Esophagus squamous epithelium (tissue), 5 donors: ENCODE measurements at regions not wholly inside any gene's neighbourhood (a gene's known extent, or its start where the extent isn't known, plus 50 kb on each side); places are given as distances from the start of the nearest gene placed in this dataset.

Experiments used
- DNase-seq: peaks from one replicate; lab custom pipeline; 2025; lab: John Stamatoyannopoulos, UW
- H3K27ac ChIP-seq, 4 donors: fragments of 200-600 bp; sonication (generic); one replicate each; pipeline ENCODE4 v1.5.1; 2016 to 2019; ENCODE audit warnings: mild to moderate bottlenecking in 1 of 4
- H3K27me3 ChIP-seq, 4 donors: fragments of 200-600 bp; sonication (generic); 1 replicate in 3 of 4; 2 replicates in 1 of 4; pipeline versions ENCODE4 v1.5.1 to v1.6.0; 2017 to 2021; ENCODE audit warnings: antibody characterized with exemption in 1 of 4
- H3K36me3 ChIP-seq, 3 donors: fragments of 200-600 bp; sonication (generic); one replicate each; pipeline ENCODE4 v1.5.1; 2016 to 2019
- H3K4me1 ChIP-seq, 3 donors: fragments of 200-600 bp; sonication (generic); one replicate each; pipeline ENCODE4 v1.5.1; 2017 to 2019
- H3K4me3 ChIP-seq, 4 donors: fragments of 200-600 bp; sonication (generic); 1 replicate in 3 of 4; 2 replicates in 1 of 4; pipeline ENCODE4 v1.5.1; 2016 to 2019; ENCODE audit warnings: mild to moderate bottlenecking in 2 of 4, moderate library complexity in 1 of 4
- H3K9me3 ChIP-seq, 3 donors: fragments of 200-600 bp; sonication (generic); one replicate each; pipeline ENCODE4 v1.5.1; 2016 to 2019
- POLR2A ChIP-seq, 4 donors: fragments of 450-650 bp; IDR thresholded peaks; one replicate each; pipeline ENCODE4 v1.6.1; 2017; ENCODE audit warnings: antibody characterized with exemption in 4 of 4, mild to moderate bottlenecking in 4 of 4, moderate library complexity in 3 of 4
- WGBS, 2 donors: methylation state at CpG; one replicate each; pipeline ENCODE4 v1.1.5; 2018; 5-methylcytosine and 5-hydroxymethylcytosine counted together
- intact Hi-C: fragments of 100-400 bp; cut with DNase I; formaldehyde crosslinking; loops from one replicate; pipeline ENCODE4 v1.15.0; 2022
- TF ChIP-seq, protein P1 (sequence below), 6 experiments: fragments of 450-650 bp in 4 of 6; fragments of 200-600 bp in 2 of 6; sonication (generic) in 2 of 6; IDR thresholded peaks; one replicate each; pipeline ENCODE4 v1.5.1; 2016 to 2019; ENCODE audit warnings: antibody characterized with exemption in 6 of 6, mild to moderate bottlenecking in 4 of 6, moderate library complexity in 4 of 6
- donor health status: DM: yes; HTN: yes; CAD: no.

DNA sequence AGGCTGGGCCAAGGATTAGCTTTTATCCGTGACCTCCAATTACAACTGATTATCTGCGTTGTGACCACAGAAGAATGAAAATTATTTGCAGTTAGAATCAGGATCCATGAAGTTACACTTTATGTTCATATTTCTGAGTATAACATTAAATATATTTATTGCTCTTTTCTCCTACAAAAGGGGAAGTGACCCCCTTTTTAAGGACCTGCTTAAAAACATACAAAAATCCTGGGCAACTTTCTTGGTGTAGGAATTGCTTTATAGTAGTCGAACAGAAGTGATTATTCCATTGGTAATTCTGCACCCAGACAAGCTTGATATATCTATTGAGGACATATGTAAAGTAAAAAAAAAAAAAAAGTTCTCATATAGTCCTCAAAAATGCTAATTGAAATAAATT lies 208.7 kb downstream of the MRPL39 start:
- no peak for TF ChIP-seq POLR2A (IDR thresholded peaks at IDR 0.05)
- TF ChIP-seq, protein P1, sequence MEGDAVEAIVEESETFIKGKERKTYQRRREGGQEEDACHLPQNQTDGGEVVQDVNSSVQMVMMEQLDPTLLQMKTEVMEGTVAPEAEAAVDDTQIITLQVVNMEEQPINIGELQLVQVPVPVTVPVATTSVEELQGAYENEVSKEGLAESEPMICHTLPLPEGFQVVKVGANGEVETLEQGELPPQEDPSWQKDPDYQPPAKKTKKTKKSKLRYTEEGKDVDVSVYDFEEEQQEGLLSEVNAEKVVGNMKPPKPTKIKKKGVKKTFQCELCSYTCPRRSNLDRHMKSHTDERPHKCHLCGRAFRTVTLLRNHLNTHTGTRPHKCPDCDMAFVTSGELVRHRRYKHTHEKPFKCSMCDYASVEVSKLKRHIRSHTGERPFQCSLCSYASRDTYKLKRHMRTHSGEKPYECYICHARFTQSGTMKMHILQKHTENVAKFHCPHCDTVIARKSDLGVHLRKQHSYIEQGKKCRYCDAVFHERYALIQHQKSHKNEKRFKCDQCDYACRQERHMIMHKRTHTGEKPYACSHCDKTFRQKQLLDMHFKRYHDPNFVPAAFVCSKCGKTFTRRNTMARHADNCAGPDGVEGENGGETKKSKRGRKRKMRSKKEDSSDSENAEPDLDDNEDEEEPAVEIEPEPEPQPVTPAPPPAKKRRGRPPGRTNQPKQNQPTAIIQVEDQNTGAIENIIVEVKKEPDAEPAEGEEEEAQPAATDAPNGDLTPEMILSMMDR (IDR thresholded peaks at IDR 0.05), result no peak
- Histone ChIP-seq H3K4me1 (no peaks in the 10 kb centered on the region), H3K27ac (no peak overlapping the region), H3K27me3 (no peaks in the 10 kb centered on the region), H3K36me3 (no peaks in the 10 kb centered on the region), H3K9me3 (no peaks in the 10 kb centered on the region), H3K4me3 (no peak overlapping the region)
- intact Hi-C loops, result no loop called here
- WGBS, 2 donors, result 85 to 91% methylated on average over 3 of the region's 3 CpGs
- no peak for DNase-seq

DNA sequence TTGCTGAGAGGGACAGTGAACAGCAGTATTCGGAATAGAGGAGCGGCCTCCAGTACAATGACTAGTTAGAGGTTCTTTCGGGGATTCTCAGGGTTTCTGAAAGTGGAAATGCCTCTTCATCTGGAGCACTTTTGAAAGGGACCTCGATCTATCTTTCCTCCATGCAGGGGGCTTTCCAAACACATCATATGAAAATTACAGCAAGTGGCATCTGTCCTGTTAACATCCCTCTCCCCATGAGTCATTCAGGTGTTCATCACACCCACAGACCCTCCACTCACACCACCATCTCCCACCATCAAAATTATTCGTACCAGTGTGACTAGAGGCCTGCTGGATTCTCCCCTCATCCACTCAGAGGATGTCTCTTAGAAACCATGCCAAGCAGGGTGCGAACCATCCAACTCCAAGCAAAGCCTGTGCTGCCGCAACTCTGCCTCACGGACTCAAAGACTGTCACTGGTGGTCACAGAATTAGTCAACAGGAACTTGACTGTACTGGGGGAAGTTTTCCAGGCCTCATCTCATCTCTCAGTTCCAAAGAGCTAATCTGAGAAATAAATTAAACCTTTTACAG lies 211.1 kb downstream of the MRPL39 start:
- Histone ChIP-seq H3K4me1 (no peaks in the 10 kb centered on the region), H3K27me3 (no peaks in the 10 kb centered on the region), H3K4me3 (no peak overlapping the region), H3K9me3 (no peaks in the 10 kb centered on the region), H3K27ac (no peak overlapping the region), H3K36me3 (no peaks in the 10 kb centered on the region)
- 82 to 83% methylated on average over 8 of the region's 8 CpGs for WGBS, 2 donors
- intact Hi-C loops, result no loop called here
- no peak for TF ChIP-seq POLR2A (IDR thresholded peaks at IDR 0.05)
- TF ChIP-seq, protein P1 (IDR thresholded peaks at IDR 0.05), result no peak
- DNase-seq, result no peak

DNA sequence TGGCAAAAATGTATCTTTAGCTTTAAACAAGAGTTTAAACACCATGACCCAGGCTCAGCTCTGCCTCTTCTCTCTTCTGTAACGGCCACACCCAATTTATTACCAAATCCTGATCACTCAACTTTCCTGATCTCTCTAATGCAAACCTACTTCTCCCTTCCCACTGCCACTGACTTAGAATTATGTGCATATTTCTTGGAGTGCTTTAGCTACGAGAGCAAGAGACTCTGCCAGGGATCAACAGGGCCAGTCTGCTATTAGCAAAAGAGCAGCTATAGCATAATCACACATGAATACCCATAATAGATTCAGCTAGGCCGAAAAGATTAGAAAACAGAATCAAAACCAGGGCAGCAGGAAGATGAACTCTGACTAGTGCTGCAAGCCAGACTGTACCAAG lies 215.5 kb downstream of the MRPL39 start:
- Histone ChIP-seq H3K27me3 (no peaks in the 10 kb centered on the region), H3K4me1 (no peaks in the 10 kb centered on the region), H3K36me3 (no peaks in the 10 kb centered on the region), H3K9me3 (no peaks in the 10 kb centered on the region), H3K27ac (no peak overlapping the region), H3K4me3 (no peak overlapping the region)
- TF ChIP-seq POLR2A (IDR thresholded peaks at IDR 0.05), result no peak
- TF ChIP-seq, protein P1 (IDR thresholded peaks at IDR 0.05), result no peak
- intact Hi-C loops, result no loop called here
- DNase-seq, result no peak
- 58 to 79% methylated on average over 3 of the region's 3 CpGs for WGBS, 2 donors

DNA sequence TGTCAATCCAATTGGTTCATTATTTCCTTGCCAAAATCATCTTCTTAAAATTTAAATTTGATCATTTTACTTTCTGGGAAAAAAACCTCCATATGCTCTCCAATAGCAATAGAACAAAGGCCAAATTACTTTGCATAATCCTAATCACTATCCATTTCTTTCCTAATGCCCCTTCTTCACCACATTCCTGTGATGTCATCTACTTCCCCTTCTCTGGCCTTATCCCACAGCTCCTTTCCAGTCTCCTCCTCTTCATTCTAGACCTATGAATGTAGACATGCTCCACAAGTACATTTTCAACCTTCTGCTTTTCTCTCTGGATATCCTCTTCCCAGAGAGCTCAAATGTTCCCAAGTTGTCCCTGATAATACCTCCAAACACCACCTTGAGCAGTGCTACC lies 216.6 kb downstream of the MRPL39 start:
- intact Hi-C loops, result no loop called here
- H3K36me3 ChIP-seq, result no peaks in the 10 kb centered on the region
- H3K9me3 ChIP-seq, result no peaks in the 10 kb centered on the region
- H3K4me3 ChIP-seq, result no peak overlapping the region
- no peaks in the 10 kb centered on the region for H3K4me1 ChIP-seq
- TF ChIP-seq, protein P1 (IDR thresholded peaks at IDR 0.05), result no peak
- no peak for TF ChIP-seq POLR2A (IDR thresholded peaks at IDR 0.05)
- no peaks in the 10 kb centered on the region for H3K27me3 ChIP-seq
- no peak for DNase-seq
- H3K27ac ChIP-seq, result no peak overlapping the region

DNA sequence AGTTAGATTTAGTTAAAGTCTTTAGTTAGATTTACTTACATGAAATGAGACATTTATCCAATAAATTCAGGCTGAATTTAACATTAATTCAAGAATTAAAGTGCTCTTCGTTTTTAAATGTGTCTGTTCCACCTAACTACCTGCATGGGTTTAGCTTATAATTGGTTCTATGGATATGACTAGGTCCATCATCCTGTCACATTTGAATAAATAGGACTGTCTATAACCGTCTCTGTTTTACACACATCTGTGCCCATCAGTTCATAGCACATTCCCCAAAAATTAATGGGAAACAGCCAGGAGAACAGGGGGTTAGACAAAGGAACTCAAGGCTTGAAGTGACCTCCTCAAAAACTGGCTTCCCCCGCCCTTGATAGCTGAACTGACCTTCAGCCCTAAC lies 219.6 kb downstream of the MRPL39 start:
- H3K36me3 ChIP-seq, result no peaks in the 10 kb centered on the region
- no peaks in the 10 kb centered on the region for H3K9me3 ChIP-seq
- no peak overlapping the region for H3K27ac ChIP-seq
- intact Hi-C loops, result no loop called here
- no peak overlapping the region for H3K4me3 ChIP-seq
- DNase-seq, result no peak
- H3K4me1 ChIP-seq, result no peaks in the 10 kb centered on the region
- no peaks in the 10 kb centered on the region for H3K27me3 ChIP-seq
- TF ChIP-seq POLR2A (IDR thresholded peaks at IDR 0.05), result no peak
- TF ChIP-seq, protein P1 (IDR thresholded peaks at IDR 0.05), result no peak
- WGBS, 2 donors, result 51 to 53% methylated on average over 3 of the region's 3 CpGs
